Thyroid gland (tissue), 4 donors: ENCODE measurements at regions not wholly inside any gene's neighbourhood (a gene's known extent, or its start where the extent isn't known, plus 50 kb on each side); places are given as distances from the start of the nearest gene placed in this dataset.

Experiments used
- DNase-seq, 2 donors: peaks; one replicate each; pipeline ENCODE4 v3.0.0-alpha.2; 2019
- H3K27ac ChIP-seq, 3 donors: fragments of 200-600 bp; sonication (generic); 1 replicate in 2 of 3; 2 replicates in 1 of 3; pipeline ENCODE4 v1.5.1; 2016 to 2019; ENCODE audit warnings: mild to moderate bottlenecking in 1 of 3, moderate library complexity in 1 of 3
- H3K27me3 ChIP-seq: fragments of 200-600 bp; sonication (generic); one replicate; pipeline ENCODE4 v1.5.1; 2019
- H3K36me3 ChIP-seq, 2 donors: fragments of 200-600 bp; sonication (generic); one replicate each; pipeline ENCODE4 v1.5.1; 2016 to 2019
- H3K4me1 ChIP-seq, 2 donors: fragments of 200-600 bp; sonication (generic); one replicate each; pipeline ENCODE4 v1.5.1; 2017 to 2019
- H3K4me3 ChIP-seq, 3 donors: fragments of 200-600 bp; sonication (generic); replicated peaks in 1 of 3; 1 replicate in 2 of 3; 2 replicates in 1 of 3; pipeline ENCODE4 v1.5.1; 2016; ENCODE audit warnings: mild to moderate bottlenecking in 1 of 3
- H3K9me3 ChIP-seq: fragments of 200-600 bp; sonication (generic); one replicate; pipeline ENCODE4 v1.5.1; 2017
- POLR2A ChIP-seq, 2 donors: fragments of 450-650 bp; IDR thresholded peaks; one replicate each; pipeline ENCODE4 v1.6.1; 2017; ENCODE audit warnings: antibody characterized with exemption in 2 of 2, mild to moderate bottlenecking in 2 of 2, moderate library complexity in 1 of 2
- WGBS, 2 donors: methylation state at CpG; one replicate each; pipeline ENCODE4 v1.1.5; 2017; 5-methylcytosine and 5-hydroxymethylcytosine counted together
- intact Hi-C: fragments of 100-400 bp; cut with DNase I; formaldehyde crosslinking; loops from one replicate; pipeline ENCODE4 v1.15.1; 2023
- TF ChIP-seq, protein P1 (sequence below), 6 experiments: fragments of 200-600 bp in 3 of 6; fragments of 450-650 bp in 3 of 6; sonication (generic) in 3 of 6; IDR thresholded peaks; one replicate each; pipeline ENCODE4 v1.5.1; 2016 to 2019; ENCODE audit warnings: antibody characterized with exemption in 6 of 6, mild to moderate bottlenecking in 2 of 6, inconsistent platforms in 1 of 6, moderate library complexity in 1 of 6

- H3K9me3 ChIP-seq, result no peaks in the 10 kb centered on the region
- no peaks in the 10 kb centered on the region for H3K4me1 ChIP-seq
- TF ChIP-seq, protein P1, sequence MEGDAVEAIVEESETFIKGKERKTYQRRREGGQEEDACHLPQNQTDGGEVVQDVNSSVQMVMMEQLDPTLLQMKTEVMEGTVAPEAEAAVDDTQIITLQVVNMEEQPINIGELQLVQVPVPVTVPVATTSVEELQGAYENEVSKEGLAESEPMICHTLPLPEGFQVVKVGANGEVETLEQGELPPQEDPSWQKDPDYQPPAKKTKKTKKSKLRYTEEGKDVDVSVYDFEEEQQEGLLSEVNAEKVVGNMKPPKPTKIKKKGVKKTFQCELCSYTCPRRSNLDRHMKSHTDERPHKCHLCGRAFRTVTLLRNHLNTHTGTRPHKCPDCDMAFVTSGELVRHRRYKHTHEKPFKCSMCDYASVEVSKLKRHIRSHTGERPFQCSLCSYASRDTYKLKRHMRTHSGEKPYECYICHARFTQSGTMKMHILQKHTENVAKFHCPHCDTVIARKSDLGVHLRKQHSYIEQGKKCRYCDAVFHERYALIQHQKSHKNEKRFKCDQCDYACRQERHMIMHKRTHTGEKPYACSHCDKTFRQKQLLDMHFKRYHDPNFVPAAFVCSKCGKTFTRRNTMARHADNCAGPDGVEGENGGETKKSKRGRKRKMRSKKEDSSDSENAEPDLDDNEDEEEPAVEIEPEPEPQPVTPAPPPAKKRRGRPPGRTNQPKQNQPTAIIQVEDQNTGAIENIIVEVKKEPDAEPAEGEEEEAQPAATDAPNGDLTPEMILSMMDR (IDR thresholded peaks at IDR 0.05), result no peak
- no peak for TF ChIP-seq POLR2A (IDR thresholded peaks at IDR 0.05)
- DNase-seq, result no peak
- H3K36me3 ChIP-seq, result no peaks in the 10 kb centered on the region
- intact Hi-C loops, result no loop called here
- H3K27me3 ChIP-seq, result no peaks in the 10 kb centered on the region
- H3K4me3 ChIP-seq, result no peak overlapping the region
- no peak overlapping the region for H3K27ac ChIP-seq
- WGBS, 2 donors, result 87 to 93% methylated on average over 3 of the region's 3 CpGs
These were observed 125.8 kb upstream of the TMEM108 start for GRCh38 chr3:132912416-132912753.

DNA sequence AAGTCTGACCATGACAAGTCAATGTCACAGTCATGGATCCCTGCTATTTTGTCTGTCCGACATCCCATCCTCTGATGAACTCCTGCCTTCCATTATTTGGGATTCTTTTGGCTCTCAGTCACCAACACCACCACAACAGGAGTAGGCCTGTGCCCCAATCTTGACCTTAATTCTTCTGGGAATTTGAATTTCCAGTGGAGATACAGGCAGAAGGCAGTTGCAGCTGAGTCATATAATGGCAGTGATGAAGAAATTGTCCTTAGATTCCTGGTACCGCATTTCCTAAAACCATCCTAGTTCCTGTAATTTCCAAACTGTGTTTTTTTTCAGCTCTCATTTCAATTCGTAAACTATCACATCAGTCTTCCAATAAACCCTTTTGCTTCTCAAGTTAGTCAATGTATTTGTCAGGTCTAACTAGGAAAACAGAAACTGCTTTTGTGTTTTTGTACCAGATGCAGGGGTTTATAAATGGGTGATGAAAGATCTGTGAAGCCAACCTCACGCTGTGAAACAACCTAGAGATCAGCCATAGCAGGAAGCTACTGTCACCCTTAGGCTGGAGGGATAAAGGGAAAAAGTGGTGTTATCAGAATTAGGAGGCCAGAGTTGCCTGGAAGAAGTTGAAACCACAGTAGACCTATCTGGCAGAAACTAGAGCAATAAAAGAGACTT is 126.3 kb upstream of the TMEM108 start:
- no peaks in the 10 kb centered on the region for H3K36me3 ChIP-seq
- 70 to 92% methylated on average over 4 of the region's 4 CpGs for WGBS, 2 donors
- intact Hi-C loops, result no loop called here
- DNase-seq, result no peak
- no peaks in the 10 kb centered on the region for H3K9me3 ChIP-seq
- H3K27ac ChIP-seq, result no peak overlapping the region
- H3K4me3 ChIP-seq, result no peak overlapping the region
- TF ChIP-seq POLR2A (IDR thresholded peaks at IDR 0.05), result no peak
- TF ChIP-seq, protein P1 (IDR thresholded peaks at IDR 0.05), result no peak
- no peaks in the 10 kb centered on the region for H3K4me1 ChIP-seq
- no peaks in the 10 kb centered on the region for H3K27me3 ChIP-seq

DNA sequence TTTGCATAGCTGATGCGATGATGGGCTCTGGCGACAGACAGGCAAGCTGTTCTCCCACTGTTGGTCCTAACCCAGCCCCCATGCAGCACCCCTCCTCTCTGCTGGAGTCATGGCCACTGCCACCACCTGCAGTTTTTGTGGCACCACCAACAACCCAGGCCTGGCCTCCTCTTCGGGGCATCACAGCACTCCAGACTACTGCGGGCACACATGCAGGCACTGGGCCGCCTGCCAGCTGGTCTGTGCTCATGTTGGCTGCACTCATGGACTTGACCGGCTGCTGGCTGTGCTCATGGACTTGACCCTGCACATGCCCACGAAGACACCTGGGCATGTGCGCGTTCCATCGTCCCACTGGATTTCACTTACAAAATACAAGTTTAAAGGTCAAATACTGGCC is 130.9 kb upstream of the TMEM108 start:
- Histone ChIP-seq H3K4me3 (no peak overlapping the region), H3K36me3 (no peaks in the 10 kb centered on the region), H3K27me3 (no peaks in the 10 kb centered on the region), H3K27ac (no peak overlapping the region), H3K9me3 (no peaks in the 10 kb centered on the region), H3K4me1 (no peaks in the 10 kb centered on the region)
- no peak for DNase-seq
- 93 to 97% methylated on average over 10 of the region's 10 CpGs for WGBS, 2 donors
- intact Hi-C loops, result no loop called here
- TF ChIP-seq POLR2A (IDR thresholded peaks at IDR 0.05), result no peak

- H3K4me1 ChIP-seq, result no peaks in the 10 kb centered on the region
- no peaks in the 10 kb centered on the region for H3K27me3 ChIP-seq
- no peak for DNase-seq
- intact Hi-C loops, result no loop called here
- no peak overlapping the region for H3K27ac ChIP-seq
- no peak overlapping the region for H3K4me3 ChIP-seq
- no peak for TF ChIP-seq POLR2A (IDR thresholded peaks at IDR 0.05)
- TF ChIP-seq, protein P1 (IDR thresholded peaks at IDR 0.05), result no peak
- H3K9me3 ChIP-seq, result no peaks in the 10 kb centered on the region
- H3K36me3 ChIP-seq, result no peaks in the 10 kb centered on the region
These were observed 137.7 kb upstream of the TMEM108 start for GRCh38 chr3:132900481-132900880.

DNA sequence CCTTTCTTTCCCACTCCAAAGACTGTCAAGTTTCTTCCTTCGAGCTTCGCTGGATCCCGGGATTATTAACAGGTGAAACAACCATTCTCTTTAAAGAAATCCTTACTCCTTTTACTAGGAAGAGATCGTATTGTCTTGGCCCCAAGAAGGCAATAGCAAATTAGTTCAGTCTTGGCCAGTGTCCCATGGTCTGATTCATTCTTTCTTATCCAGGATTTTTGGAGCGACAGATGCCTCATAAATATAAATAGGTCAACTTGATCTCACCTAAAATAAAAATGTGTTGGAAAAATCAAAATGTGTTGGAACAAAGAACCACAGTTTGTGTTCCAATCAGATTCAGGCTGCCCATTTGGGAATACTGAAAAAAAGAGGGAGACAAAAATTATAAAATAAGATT is 140.1 kb upstream of the TMEM108 start:
- Histone ChIP-seq H3K4me3 (no peak overlapping the region), H3K4me1 (no peaks in the 10 kb centered on the region), H3K27ac (no peak overlapping the region), H3K9me3 (no peaks in the 10 kb centered on the region), H3K27me3 (no peaks in the 10 kb centered on the region), H3K36me3 (no peaks in the 10 kb centered on the region)
- WGBS, 2 donors, result 85 to 93% methylated on average over 5 of the region's 5 CpGs
- TF ChIP-seq, protein P1 (IDR thresholded peaks at IDR 0.05), result no peak
- no peak for TF ChIP-seq POLR2A (IDR thresholded peaks at IDR 0.05)
- no peak for DNase-seq
- intact Hi-C loops, result no loop called here

DNA sequence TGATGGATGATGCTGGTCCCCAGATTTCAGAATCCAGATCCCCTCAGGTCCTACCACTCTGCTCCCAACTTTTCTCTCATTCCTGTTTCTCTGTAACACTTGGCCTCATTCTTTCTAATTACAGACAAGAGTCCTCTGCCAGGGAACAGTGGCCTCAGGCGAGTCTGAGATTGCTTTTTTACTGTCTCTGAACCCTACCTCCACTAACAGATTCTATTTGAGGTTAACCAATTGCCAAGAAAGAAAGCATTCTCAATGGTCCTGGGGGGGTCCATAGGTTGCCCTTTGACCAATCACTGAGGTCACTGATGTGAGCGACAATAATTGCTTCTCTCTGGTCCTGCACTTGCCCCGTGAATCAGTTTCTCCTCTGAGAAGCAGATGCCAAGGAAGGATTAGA is 145.2 kb upstream of the TMEM108 start:
- Histone ChIP-seq H3K27ac (no peak overlapping the region), H3K27me3 (no peaks in the 10 kb centered on the region), H3K4me3 (no peak overlapping the region), H3K4me1 (no peaks in the 10 kb centered on the region), H3K36me3 (no peaks in the 10 kb centered on the region), H3K9me3 (no peaks in the 10 kb centered on the region)
- 83% methylated on average over 3 of the region's 3 CpGs for WGBS, 2 donors
- no peak for DNase-seq
- TF ChIP-seq, protein P1 (IDR thresholded peaks at IDR 0.05), result no peak
- TF ChIP-seq POLR2A (IDR thresholded peaks at IDR 0.05), result no peak
- intact Hi-C loops, result no loop called here
